ENCODE measurements at regions not wholly inside any gene's neighbourhood (a gene's known extent, or its start where the extent isn't known, plus 50 kb on each side); places are given as distances from the start of the nearest gene placed in this dataset.

- H3K9ac ChIP-seq (ENCODE audit: low read length) = no peak overlapping the region
- H3K9me3 ChIP-seq (ENCODE audit: insufficient read depth, low read depth, low read length) = no peaks in the 10 kb centered on the region
- H3K79me2 ChIP-seq (ENCODE audit: insufficient read depth, low read length) = no peaks in the 10 kb centered on the region
- H3K27me3 Mint-ChIP-seq (ENCODE audit: low read depth, unreplicated experiment) = no peaks in the 10 kb centered on the region
- no peaks in the 10 kb centered on the region for H3K27me3 ChIP-seq (ENCODE audit: insufficient read depth, low read length)
- H3K4me2 ChIP-seq (ENCODE audit: low read length) = no peak overlapping the region
- H3K27ac Mint-ChIP-seq (ENCODE audit: unreplicated experiment) = no peak overlapping the region
- H3K4me1 Mint-ChIP-seq (ENCODE audit: low read depth, unreplicated experiment) = peaks cover 3% of the 10 kb centered on the region
- no peak overlapping the region for H3K27ac ChIP-seq (ENCODE audit: low read depth, low read length)
- H3K36me3 Mint-ChIP-seq (ENCODE audit: low read depth, unreplicated experiment) = no peaks in the 10 kb centered on the region
- peaks cover 3% of the 10 kb centered on the region for H3K9me3 Mint-ChIP-seq (ENCODE audit: unreplicated experiment)
- no peak overlapping the region for H2AFZ ChIP-seq (ENCODE audit: low read depth, low read length)
- H3K4me3 ChIP-seq (ENCODE audit: insufficient read depth, low read depth, low read length) = no peak overlapping the region
- H4K20me1 ChIP-seq (ENCODE audit: insufficient read depth, low read length) = no peaks in the 10 kb centered on the region
- FAIRE-seq (no peak), DNase-seq (ENCODE audit: low read depth) (no peak)
- H3K4me1 ChIP-seq (ENCODE audit: insufficient read depth, low read length) = peaks cover 9% of the 10 kb centered on the region
- no peak overlapping the region for H3K4me3 Mint-ChIP-seq (ENCODE audit: unreplicated experiment)
- TF ChIP-seq EZH2 (IDR thresholded peaks at IDR 0.05; ENCODE audit: insufficient read depth, low read length) (no peak), CTCF (IDR thresholded peaks at IDR 0.05; ENCODE audit: insufficient read depth, low read depth, low read length) (no peak)
- no peaks in the 10 kb centered on the region for H3K36me3 ChIP-seq (ENCODE audit: insufficient read depth, low read length)
These were observed 302.6 kb downstream of the PCNX1 start for GRCh38 chr14:71209888-71210287.

DNA sequence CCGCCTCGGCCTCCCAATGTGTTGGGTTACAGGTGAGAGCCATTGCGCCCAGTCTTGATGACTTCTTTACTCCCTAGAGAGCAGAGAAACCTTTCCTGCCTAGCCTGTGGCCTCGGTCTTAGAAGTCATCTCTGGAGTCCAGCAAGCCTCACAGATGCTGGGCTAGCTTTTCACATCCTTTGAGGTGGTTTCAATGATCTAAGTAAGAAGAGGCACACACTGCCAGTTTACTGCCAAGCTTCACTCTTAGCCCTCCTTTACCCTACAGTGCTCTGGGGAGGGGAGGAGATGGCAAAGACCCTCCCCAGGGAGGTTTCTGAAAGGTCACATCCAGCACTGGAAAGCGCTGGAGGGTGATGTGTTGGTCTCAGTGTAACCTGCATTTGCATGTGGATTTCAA lies 304.8 kb downstream of the PCNX1 start:
- Histone ChIP-seq H3K9me3 (ENCODE audit: insufficient read depth, low read depth, low read length) (no peaks in the 10 kb centered on the region), H3K4me1 (ENCODE audit: insufficient read depth, low read length) (peaks cover 2% of the 10 kb centered on the region), H3K36me3 (ENCODE audit: insufficient read depth, low read length) (no peaks in the 10 kb centered on the region), H3K4me3 (ENCODE audit: insufficient read depth, low read depth, low read length) (no peak overlapping the region), H3K27me3 (ENCODE audit: insufficient read depth, low read length) (no peaks in the 10 kb centered on the region), H3K79me2 (ENCODE audit: insufficient read depth, low read length) (no peaks in the 10 kb centered on the region), H4K20me1 (ENCODE audit: insufficient read depth, low read length) (no peaks in the 10 kb centered on the region), H3K9ac (ENCODE audit: low read length) (no peak overlapping the region), H3K4me2 (ENCODE audit: low read length) (no peak overlapping the region), H3K27ac (ENCODE audit: low read depth, low read length) (no peak overlapping the region), H2AFZ (ENCODE audit: low read depth, low read length) (no peak overlapping the region)
- DNase-seq (ENCODE audit: low read depth) = no peak
- FAIRE-seq = no peak
- H3K4me1 Mint-ChIP-seq (ENCODE audit: low read depth, unreplicated experiment) = peaks cover 3% of the 10 kb centered on the region
- peaks cover 6% of the 10 kb centered on the region for H3K9me3 Mint-ChIP-seq (ENCODE audit: unreplicated experiment)
- no peak overlapping the region for H3K27ac Mint-ChIP-seq (ENCODE audit: unreplicated experiment)
- TF ChIP-seq EZH2 (IDR thresholded peaks at IDR 0.05; ENCODE audit: insufficient read depth, low read length) (no peak), CTCF (IDR thresholded peaks at IDR 0.05; ENCODE audit: insufficient read depth, low read depth, low read length) (no peak)
- no peaks in the 10 kb centered on the region for H3K36me3 Mint-ChIP-seq (ENCODE audit: low read depth, unreplicated experiment)
- no peak overlapping the region for H3K4me3 Mint-ChIP-seq (ENCODE audit: unreplicated experiment)
- H3K27me3 Mint-ChIP-seq (ENCODE audit: low read depth, unreplicated experiment) = no peaks in the 10 kb centered on the region

GRCh38 chr14:71212683-71213107 lies 305.4 kb downstream of the PCNX1 start:
- TF ChIP-seq CTCF (IDR thresholded peaks at IDR 0.05; ENCODE audit: insufficient read depth, low read depth, low read length) (no peak), EZH2 (IDR thresholded peaks at IDR 0.05; ENCODE audit: insufficient read depth, low read length) (no peak)
- H3K27me3 ChIP-seq (ENCODE audit: insufficient read depth, low read length) = no peaks in the 10 kb centered on the region
- H3K9ac ChIP-seq (ENCODE audit: low read length) = no peak overlapping the region
- no peak overlapping the region for H3K27ac ChIP-seq (ENCODE audit: low read depth, low read length)
- H3K79me2 ChIP-seq (ENCODE audit: insufficient read depth, low read length) = no peaks in the 10 kb centered on the region
- Mint-ChIP-seq H3K36me3 (ENCODE audit: low read depth, unreplicated experiment) (no peaks in the 10 kb centered on the region), H3K4me3 (ENCODE audit: unreplicated experiment) (no peak overlapping the region), H3K4me1 (ENCODE audit: low read depth, unreplicated experiment) (peaks cover 3% of the 10 kb centered on the region), H3K27ac (ENCODE audit: unreplicated experiment) (peak overlapping the region; percentile 47), H3K27me3 (ENCODE audit: low read depth, unreplicated experiment) (no peaks in the 10 kb centered on the region), H3K9me3 (ENCODE audit: unreplicated experiment) (peaks cover 10% of the 10 kb centered on the region)
- H4K20me1 ChIP-seq (ENCODE audit: insufficient read depth, low read length) = no peaks in the 10 kb centered on the region
- DNase-seq (ENCODE audit: low read depth) (no peak), FAIRE-seq (no peak)
- no peaks in the 10 kb centered on the region for H3K4me1 ChIP-seq (ENCODE audit: insufficient read depth, low read length)
- no peak overlapping the region for H3K4me3 ChIP-seq (ENCODE audit: insufficient read depth, low read depth, low read length)
- no peaks in the 10 kb centered on the region for H3K9me3 ChIP-seq (ENCODE audit: insufficient read depth, low read depth, low read length)
- H2AFZ ChIP-seq (ENCODE audit: low read depth, low read length) = peak overlapping the region; percentile 23
- no peak overlapping the region for H3K4me2 ChIP-seq (ENCODE audit: low read length)
- no peaks in the 10 kb centered on the region for H3K36me3 ChIP-seq (ENCODE audit: insufficient read depth, low read length)
